ENCODE measurements at regions not wholly inside any gene's neighbourhood (a gene's known extent, or its start where the extent isn't known, plus 50 kb on each side); places are given as distances from the start of the nearest gene placed in this dataset.

DNA sequence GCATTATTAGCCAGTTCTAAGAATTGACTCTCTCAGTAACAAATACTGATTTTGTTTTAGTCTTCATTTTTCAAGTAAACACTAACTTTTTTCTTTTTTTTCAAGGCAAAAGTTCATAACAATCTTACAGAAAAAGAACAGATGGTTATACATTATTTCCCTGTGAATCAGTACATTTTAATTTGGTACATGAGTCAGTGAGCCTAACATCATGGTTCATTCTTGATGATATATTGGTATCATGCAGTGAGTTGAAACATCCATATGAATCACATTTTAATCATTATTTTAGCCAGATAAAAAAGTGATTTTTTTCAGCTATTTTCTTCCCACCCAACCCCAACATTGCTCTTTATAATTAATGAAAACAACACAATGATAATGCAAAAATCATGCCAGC is 184.3 kb upstream of the TACR3 start:
- H3K9ac ChIP-seq (ENCODE audit: low read length) = no peak overlapping the region
- H3K4me1 ChIP-seq (ENCODE audit: low read length) = no peaks in the 10 kb centered on the region
- H3K4me3 ChIP-seq (ENCODE audit: low read length) = no peak overlapping the region
- no peak overlapping the region for H3K4me2 ChIP-seq (ENCODE audit: low read depth, low read length, poor library complexity, severe bottlenecking)
- H3K79me2 ChIP-seq (ENCODE audit: low read length) = no peaks in the 10 kb centered on the region
- no peaks in the 10 kb centered on the region for H3K36me3 ChIP-seq (ENCODE audit: insufficient read depth, low read length)
- H3K9me2 ChIP-seq (replicated peaks; ENCODE audit: insufficient read depth, low read length) = 0 out of 2 replicates have a peak, but pooled peaks cover 6% of the 10 kb centered on the region
- H2AFZ ChIP-seq (ENCODE audit: low read length) = no peak overlapping the region
- DNase-seq = no peak
- H4K20me1 ChIP-seq (ENCODE audit: insufficient read depth, low read depth, low read length) = no peaks in the 10 kb centered on the region
- H3K9me3 ChIP-seq (ENCODE audit: low read length) = no peaks in the 10 kb centered on the region
- H3K27me3 ChIP-seq (ENCODE audit: low read length) = no peaks in the 10 kb centered on the region
- H3K27ac ChIP-seq (ENCODE audit: low read length) = no peak overlapping the region

DNA sequence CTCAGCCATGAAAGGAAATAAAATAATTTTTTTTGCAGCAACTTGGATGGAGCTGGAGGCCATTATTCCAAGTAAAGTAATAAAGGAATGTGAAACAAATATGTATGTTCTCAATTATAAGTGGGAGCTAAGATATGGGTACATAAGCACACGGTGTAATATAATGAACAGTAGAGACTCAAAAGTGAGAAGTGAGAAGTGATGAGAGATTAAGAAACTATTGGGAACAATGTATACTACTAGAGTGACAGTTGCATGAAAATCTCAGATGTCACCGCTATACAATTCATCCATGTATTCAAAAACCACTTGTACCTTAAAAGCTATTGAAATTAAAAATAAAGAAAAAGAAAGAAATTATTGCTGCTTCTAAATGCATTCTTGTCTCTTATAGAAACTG is 182.9 kb upstream of the TACR3 start:
- no peak overlapping the region for H3K4me3 ChIP-seq (ENCODE audit: low read length)
- H3K4me2 ChIP-seq (ENCODE audit: low read depth, low read length, poor library complexity, severe bottlenecking) = no peak overlapping the region
- no peak overlapping the region for H3K9ac ChIP-seq (ENCODE audit: low read length)
- DNase-seq = no peak
- no peak overlapping the region for H2AFZ ChIP-seq (ENCODE audit: low read length)
- H3K27ac ChIP-seq (ENCODE audit: low read length) = no peak overlapping the region
- H3K27me3 ChIP-seq (ENCODE audit: low read length) = no peaks in the 10 kb centered on the region
- H3K79me2 ChIP-seq (ENCODE audit: low read length) = no peaks in the 10 kb centered on the region
- H3K9me3 ChIP-seq (ENCODE audit: low read length) = no peaks in the 10 kb centered on the region
- H4K20me1 ChIP-seq (ENCODE audit: insufficient read depth, low read depth, low read length) = no peaks in the 10 kb centered on the region
- H3K36me3 ChIP-seq (ENCODE audit: insufficient read depth, low read length) = no peaks in the 10 kb centered on the region
- H3K9me2 ChIP-seq (replicated peaks; ENCODE audit: insufficient read depth, low read length) = 0 out of 2 replicates have a peak, but pooled peaks cover 6% of the 10 kb centered on the region
- no peaks in the 10 kb centered on the region for H3K4me1 ChIP-seq (ENCODE audit: low read length)

DNA sequence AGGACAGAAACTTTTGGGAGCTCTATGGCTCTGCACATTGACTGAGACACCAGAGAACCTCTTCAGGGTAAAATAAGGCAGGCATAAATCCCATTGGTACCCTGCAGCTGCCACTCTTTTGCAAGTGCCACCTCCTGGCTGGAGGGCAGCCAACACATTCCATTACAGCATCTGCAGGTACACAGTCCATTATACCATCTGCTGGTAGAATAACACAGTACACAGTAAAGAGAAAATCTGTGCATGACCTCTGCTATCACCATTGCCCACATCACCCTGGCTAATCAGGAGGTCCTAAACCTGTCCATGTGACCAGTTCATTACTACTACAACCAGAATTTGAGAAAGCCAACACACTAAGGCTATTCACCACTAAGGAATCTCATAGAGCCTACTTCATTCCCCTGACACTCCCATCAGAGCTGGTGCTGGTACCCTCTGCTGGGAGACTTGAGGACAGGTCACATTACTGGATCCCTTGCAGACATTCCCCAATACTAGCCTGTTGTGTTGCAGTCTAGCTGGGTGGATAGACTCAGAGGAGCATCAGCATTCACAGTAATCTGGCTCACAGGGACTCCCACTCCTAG is 176.2 kb upstream of the TACR3 start:
- Histone ChIP-seq H4K20me1 (ENCODE audit: insufficient read depth, low read depth, low read length) (no peaks in the 10 kb centered on the region), H3K4me1 (ENCODE audit: low read length) (no peaks in the 10 kb centered on the region), H2AFZ (ENCODE audit: low read length) (no peak overlapping the region), H3K36me3 (ENCODE audit: insufficient read depth, low read length) (no peaks in the 10 kb centered on the region), H3K4me3 (ENCODE audit: low read length) (no peak overlapping the region), H3K9me3 (ENCODE audit: low read length) (no peaks in the 10 kb centered on the region), H3K9me2 (replicated peaks; ENCODE audit: insufficient read depth, low read length) (0 out of 2 replicates have a peak, but pooled peaks cover 2% of the 10 kb centered on the region), H3K4me2 (ENCODE audit: low read depth, low read length, poor library complexity, severe bottlenecking) (no peak overlapping the region), H3K27ac (ENCODE audit: low read length) (no peak overlapping the region), H3K9ac (ENCODE audit: low read length) (no peak overlapping the region), H3K27me3 (ENCODE audit: low read length) (no peaks in the 10 kb centered on the region), H3K79me2 (ENCODE audit: low read length) (no peaks in the 10 kb centered on the region)
- no peak for DNase-seq

DNA sequence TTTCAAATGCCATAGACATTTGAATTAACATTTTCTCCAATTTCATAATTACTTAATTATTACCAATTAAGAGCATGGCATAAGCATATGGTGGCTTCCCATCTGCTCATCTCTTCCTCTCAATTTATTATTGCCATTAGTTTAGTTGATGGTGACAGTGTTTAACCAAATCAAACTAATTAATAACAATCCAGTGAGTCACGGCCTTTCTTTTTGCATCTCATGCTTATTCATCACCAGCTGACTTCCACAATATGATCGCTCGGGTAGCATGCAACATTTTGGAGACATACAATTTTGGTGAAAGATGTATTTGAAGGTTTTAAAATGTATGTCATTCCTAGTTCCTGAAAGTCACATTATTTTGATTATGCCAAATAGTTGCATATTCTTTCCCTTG is 172.8 kb upstream of the TACR3 start:
- H3K79me2 ChIP-seq (ENCODE audit: low read length) = no peaks in the 10 kb centered on the region
- H3K4me1 ChIP-seq (ENCODE audit: low read length) = no peaks in the 10 kb centered on the region
- no peak overlapping the region for H3K27ac ChIP-seq (ENCODE audit: low read length)
- no peaks in the 10 kb centered on the region for H3K9me2 ChIP-seq (replicated peaks; ENCODE audit: insufficient read depth, low read length)
- no peak overlapping the region for H3K4me3 ChIP-seq (ENCODE audit: low read length)
- no peak overlapping the region for H3K9ac ChIP-seq (ENCODE audit: low read length)
- H3K4me2 ChIP-seq (ENCODE audit: low read depth, low read length, poor library complexity, severe bottlenecking) = no peak overlapping the region
- H3K27me3 ChIP-seq (ENCODE audit: low read length) = no peaks in the 10 kb centered on the region
- H3K36me3 ChIP-seq (ENCODE audit: insufficient read depth, low read length) = no peaks in the 10 kb centered on the region
- H2AFZ ChIP-seq (ENCODE audit: low read length) = no peak overlapping the region
- H3K9me3 ChIP-seq (ENCODE audit: low read length) = no peaks in the 10 kb centered on the region
- H4K20me1 ChIP-seq (ENCODE audit: insufficient read depth, low read depth, low read length) = no peaks in the 10 kb centered on the region
- DNase-seq = no peak

DNA sequence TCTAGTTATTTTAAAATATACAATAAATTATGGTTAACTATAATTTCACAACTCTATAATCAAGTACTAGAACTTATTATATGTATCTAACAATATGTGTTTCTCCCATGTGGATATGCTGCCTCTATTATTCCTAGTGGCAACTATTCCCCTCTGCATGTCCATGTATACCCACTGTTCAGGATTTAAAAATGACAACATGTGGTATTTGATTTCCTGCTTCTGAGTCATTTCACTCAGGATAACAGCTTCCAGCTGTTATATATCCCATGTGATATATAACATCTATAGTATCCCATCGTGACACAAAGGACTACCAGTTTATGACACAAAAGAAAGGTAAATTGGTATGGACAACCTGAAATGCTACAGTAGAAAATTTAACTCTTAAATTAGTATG is 167.4 kb upstream of the TACR3 start:
- Histone ChIP-seq H3K4me3 (ENCODE audit: low read length) (no peak overlapping the region), H3K9ac (ENCODE audit: low read length) (no peak overlapping the region), H3K27me3 (ENCODE audit: low read length) (no peaks in the 10 kb centered on the region), H3K4me2 (ENCODE audit: low read depth, low read length, poor library complexity, severe bottlenecking) (no peak overlapping the region), H3K27ac (ENCODE audit: low read length) (no peak overlapping the region), H4K20me1 (ENCODE audit: insufficient read depth, low read depth, low read length) (no peaks in the 10 kb centered on the region), H3K4me1 (ENCODE audit: low read length) (no peaks in the 10 kb centered on the region), H3K36me3 (ENCODE audit: insufficient read depth, low read length) (no peaks in the 10 kb centered on the region), H3K9me3 (ENCODE audit: low read length) (no peaks in the 10 kb centered on the region), H3K9me2 (replicated peaks; ENCODE audit: insufficient read depth, low read length) (no peaks in the 10 kb centered on the region), H3K79me2 (ENCODE audit: low read length) (no peaks in the 10 kb centered on the region), H2AFZ (ENCODE audit: low read length) (no peak overlapping the region)
- DNase-seq = no peak

DNA sequence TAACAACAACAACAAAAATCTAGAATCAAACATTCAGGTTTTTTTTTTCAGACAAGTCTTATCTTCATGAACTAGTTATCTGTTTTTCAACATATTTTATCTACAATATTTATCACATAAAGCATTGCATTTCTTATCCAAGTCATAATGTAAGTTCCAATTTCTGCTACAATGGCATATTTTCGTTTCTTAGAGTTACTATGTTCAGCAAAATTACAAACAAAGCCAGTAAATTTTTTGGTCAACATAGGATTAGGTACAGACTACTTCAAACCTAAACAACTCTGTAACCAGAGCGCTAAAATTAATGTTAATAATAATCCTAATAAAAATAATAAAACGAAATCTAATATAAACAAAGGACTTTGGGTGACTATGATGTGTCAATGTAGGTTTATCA is 165.4 kb upstream of the TACR3 start:
- Histone ChIP-seq H3K4me2 (ENCODE audit: low read depth, low read length, poor library complexity, severe bottlenecking) (no peak overlapping the region), H3K9me3 (ENCODE audit: low read length) (no peaks in the 10 kb centered on the region), H3K36me3 (ENCODE audit: insufficient read depth, low read length) (no peaks in the 10 kb centered on the region), H2AFZ (ENCODE audit: low read length) (no peak overlapping the region), H3K9me2 (replicated peaks; ENCODE audit: insufficient read depth, low read length) (no peaks in the 10 kb centered on the region), H3K79me2 (ENCODE audit: low read length) (no peaks in the 10 kb centered on the region), H3K9ac (ENCODE audit: low read length) (no peak overlapping the region), H3K4me1 (ENCODE audit: low read length) (no peaks in the 10 kb centered on the region), H3K4me3 (ENCODE audit: low read length) (no peak overlapping the region), H4K20me1 (ENCODE audit: insufficient read depth, low read depth, low read length) (no peaks in the 10 kb centered on the region), H3K27ac (ENCODE audit: low read length) (no peak overlapping the region), H3K27me3 (ENCODE audit: low read length) (no peaks in the 10 kb centered on the region)
- DNase-seq = no peak

DNA sequence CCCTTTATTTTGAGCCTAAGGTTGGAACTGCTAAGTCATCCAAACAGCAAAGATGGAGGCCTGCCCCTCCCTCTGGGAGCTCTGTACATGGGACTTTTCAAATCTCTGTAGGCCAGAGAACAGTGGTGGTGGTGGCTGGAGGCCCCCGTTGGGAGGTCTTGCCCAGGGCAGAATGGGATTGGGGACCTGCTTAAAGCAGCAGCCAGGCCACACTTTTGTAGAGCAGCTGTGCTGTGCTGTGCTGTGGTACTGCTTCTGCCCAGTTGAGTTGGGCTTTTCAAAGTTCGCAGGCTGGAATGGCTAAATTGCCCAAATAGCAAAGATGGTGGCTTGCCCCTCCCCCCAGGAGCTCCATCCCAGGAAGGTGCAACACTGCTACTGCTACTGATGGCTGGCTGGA is 147.5 kb upstream of the TACR3 start:
- no peak overlapping the region for H3K9ac ChIP-seq (ENCODE audit: low read length)
- no peak for DNase-seq
- H3K4me1 ChIP-seq (ENCODE audit: low read length) = no peaks in the 10 kb centered on the region
- no peak overlapping the region for H3K27ac ChIP-seq (ENCODE audit: low read length)
- H3K79me2 ChIP-seq (ENCODE audit: low read length) = no peaks in the 10 kb centered on the region
- H3K27me3 ChIP-seq (ENCODE audit: low read length) = no peaks in the 10 kb centered on the region; the same call in 1 of the 2 replicates
- H3K9me3 ChIP-seq (ENCODE audit: low read length) = no peaks in the 10 kb centered on the region
- no peaks in the 10 kb centered on the region for H3K9me2 ChIP-seq (replicated peaks; ENCODE audit: insufficient read depth, low read length)
- H3K4me2 ChIP-seq (ENCODE audit: low read depth, low read length, poor library complexity, severe bottlenecking) = no peak overlapping the region
- H2AFZ ChIP-seq (ENCODE audit: low read length) = no peak overlapping the region
- no peaks in the 10 kb centered on the region for H4K20me1 ChIP-seq (ENCODE audit: insufficient read depth, low read depth, low read length)
- H3K36me3 ChIP-seq (ENCODE audit: insufficient read depth, low read length) = no peaks in the 10 kb centered on the region
- H3K4me3 ChIP-seq (ENCODE audit: low read length) = no peak overlapping the region

DNA sequence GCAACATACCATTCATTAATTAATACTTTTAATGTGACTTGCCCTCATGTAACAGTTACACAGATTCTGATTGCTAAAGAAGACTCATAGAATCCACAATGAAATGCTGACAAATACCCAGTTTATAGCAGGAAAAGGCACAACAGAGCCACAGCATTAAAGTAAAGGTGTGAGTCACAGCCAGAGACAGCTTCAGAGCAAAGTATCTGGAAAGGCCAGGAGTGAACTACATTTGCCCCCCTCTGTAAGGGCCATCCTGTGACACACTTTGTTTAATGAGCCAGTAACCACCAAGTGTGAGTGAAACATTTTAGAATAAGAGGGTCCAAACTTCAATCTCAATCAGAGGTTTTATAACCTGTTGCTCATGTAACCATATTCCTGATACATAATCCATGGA is 133.8 kb upstream of the TACR3 start:
- Histone ChIP-seq H3K9me3 (ENCODE audit: low read length) (no peaks in the 10 kb centered on the region), H3K4me1 (ENCODE audit: low read length) (no peaks in the 10 kb centered on the region), H3K27me3 (ENCODE audit: low read length) (no peaks in the 10 kb centered on the region), H3K79me2 (ENCODE audit: low read length) (no peaks in the 10 kb centered on the region), H3K9ac (ENCODE audit: low read length) (no peak overlapping the region), H2AFZ (ENCODE audit: low read length) (no peak overlapping the region), H4K20me1 (ENCODE audit: insufficient read depth, low read depth, low read length) (no peaks in the 10 kb centered on the region), H3K36me3 (ENCODE audit: insufficient read depth, low read length) (no peaks in the 10 kb centered on the region), H3K9me2 (replicated peaks; ENCODE audit: insufficient read depth, low read length) (no peaks in the 10 kb centered on the region), H3K27ac (ENCODE audit: low read length) (no peak overlapping the region), H3K4me3 (ENCODE audit: low read length) (no peak overlapping the region), H3K4me2 (ENCODE audit: low read depth, low read length, poor library complexity, severe bottlenecking) (no peak overlapping the region)
- no peak for DNase-seq

DNA sequence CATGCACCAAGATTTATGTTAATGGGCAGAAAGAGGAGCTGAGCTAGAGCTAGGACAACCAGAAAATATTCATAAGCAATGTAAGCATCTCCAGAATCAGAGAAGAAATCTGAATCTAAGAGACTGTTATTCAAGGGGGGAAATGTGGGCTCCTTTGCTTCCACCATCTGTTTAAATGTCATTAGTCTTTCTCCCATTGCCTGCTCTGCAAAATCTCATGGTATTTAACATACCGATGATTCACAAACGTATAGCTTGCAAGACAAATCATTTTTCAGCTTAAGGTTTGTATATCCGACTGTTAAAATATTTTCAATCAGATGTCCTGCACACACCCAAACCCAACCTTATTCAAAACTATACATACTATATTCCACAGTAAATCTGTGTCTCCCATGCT is 133.4 kb upstream of the TACR3 start:
- no peaks in the 10 kb centered on the region for H3K79me2 ChIP-seq (ENCODE audit: low read length)
- H3K9me3 ChIP-seq (ENCODE audit: low read length) = no peaks in the 10 kb centered on the region
- DNase-seq = no peak
- H4K20me1 ChIP-seq (ENCODE audit: insufficient read depth, low read depth, low read length) = no peaks in the 10 kb centered on the region
- H3K4me1 ChIP-seq (ENCODE audit: low read length) = no peaks in the 10 kb centered on the region
- H3K27ac ChIP-seq (ENCODE audit: low read length) = no peak overlapping the region
- no peak overlapping the region for H3K9ac ChIP-seq (ENCODE audit: low read length)
- no peak overlapping the region for H2AFZ ChIP-seq (ENCODE audit: low read length)
- H3K4me3 ChIP-seq (ENCODE audit: low read length) = no peak overlapping the region
- H3K36me3 ChIP-seq (ENCODE audit: insufficient read depth, low read length) = no peaks in the 10 kb centered on the region
- H3K9me2 ChIP-seq (replicated peaks; ENCODE audit: insufficient read depth, low read length) = no peaks in the 10 kb centered on the region
- H3K27me3 ChIP-seq (ENCODE audit: low read length) = no peaks in the 10 kb centered on the region
- H3K4me2 ChIP-seq (ENCODE audit: low read depth, low read length, poor library complexity, severe bottlenecking) = no peak overlapping the region
